ENCODE measurements at regions not wholly inside any gene's neighbourhood (a gene's known extent, or its start where the extent isn't known, plus 50 kb on each side); places are given as distances from the start of the nearest gene placed in this dataset.

GRCh38 chr14:89644641-89645040 lies 227.6 kb upstream of the FOXN3 start:
- no peak overlapping the region for H3K4me3 ChIP-seq (ENCODE audit: low read depth, low read length)
- DNase-seq (ENCODE audit: low read depth): no peak
- TF ChIP-seq POLR2A (IDR thresholded peaks at IDR 0.05; ENCODE audit: extremely low read depth, insufficient read length) (no peak), MYC (IDR thresholded peaks at IDR 0.05; ENCODE audit: low read depth, low read length) (no peak)
- TF ChIP-seq, protein P1, sequence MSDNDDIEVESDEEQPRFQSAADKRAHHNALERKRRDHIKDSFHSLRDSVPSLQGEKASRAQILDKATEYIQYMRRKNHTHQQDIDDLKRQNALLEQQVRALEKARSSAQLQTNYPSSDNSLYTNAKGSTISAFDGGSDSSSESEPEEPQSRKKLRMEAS (IDR thresholded peaks at IDR 0.05; ENCODE audit: low read depth, low read length): no peak
- TF ChIP-seq, protein P2, sequence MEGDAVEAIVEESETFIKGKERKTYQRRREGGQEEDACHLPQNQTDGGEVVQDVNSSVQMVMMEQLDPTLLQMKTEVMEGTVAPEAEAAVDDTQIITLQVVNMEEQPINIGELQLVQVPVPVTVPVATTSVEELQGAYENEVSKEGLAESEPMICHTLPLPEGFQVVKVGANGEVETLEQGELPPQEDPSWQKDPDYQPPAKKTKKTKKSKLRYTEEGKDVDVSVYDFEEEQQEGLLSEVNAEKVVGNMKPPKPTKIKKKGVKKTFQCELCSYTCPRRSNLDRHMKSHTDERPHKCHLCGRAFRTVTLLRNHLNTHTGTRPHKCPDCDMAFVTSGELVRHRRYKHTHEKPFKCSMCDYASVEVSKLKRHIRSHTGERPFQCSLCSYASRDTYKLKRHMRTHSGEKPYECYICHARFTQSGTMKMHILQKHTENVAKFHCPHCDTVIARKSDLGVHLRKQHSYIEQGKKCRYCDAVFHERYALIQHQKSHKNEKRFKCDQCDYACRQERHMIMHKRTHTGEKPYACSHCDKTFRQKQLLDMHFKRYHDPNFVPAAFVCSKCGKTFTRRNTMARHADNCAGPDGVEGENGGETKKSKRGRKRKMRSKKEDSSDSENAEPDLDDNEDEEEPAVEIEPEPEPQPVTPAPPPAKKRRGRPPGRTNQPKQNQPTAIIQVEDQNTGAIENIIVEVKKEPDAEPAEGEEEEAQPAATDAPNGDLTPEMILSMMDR (IDR thresholded peaks at IDR 0.05; ENCODE audit: low read depth, low read length): no peak

DNA sequence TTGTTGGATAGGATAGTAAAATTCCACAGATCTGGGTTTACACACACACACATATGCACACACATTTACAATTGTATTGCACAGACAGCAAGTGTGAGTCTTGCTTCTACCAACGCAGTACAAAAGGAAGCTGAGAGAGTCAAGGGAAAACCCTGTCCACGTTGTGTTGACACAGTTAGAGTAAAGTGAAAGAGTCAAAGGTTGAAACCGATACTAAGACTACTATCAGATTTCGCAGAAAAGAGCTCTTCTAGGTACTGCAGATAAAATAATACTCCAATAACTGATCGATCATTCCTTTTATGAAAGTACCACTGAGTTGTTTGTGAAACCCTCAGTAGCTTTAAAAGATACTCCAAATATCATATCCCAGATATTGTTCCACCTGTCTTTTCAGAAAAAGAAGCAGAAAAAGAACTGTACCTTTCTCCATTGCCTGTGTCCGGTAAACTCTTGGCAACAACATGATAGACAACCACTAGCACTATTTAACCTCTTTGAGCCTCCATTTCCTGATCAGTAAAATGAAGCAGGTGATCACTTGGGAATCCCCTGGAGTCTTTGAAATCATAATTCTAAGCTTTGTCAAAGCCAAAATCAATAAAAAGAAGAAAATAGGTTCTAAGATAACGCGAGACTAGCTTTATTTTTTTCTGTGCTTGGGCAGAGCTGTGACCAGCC lies 224.6 kb upstream of the FOXN3 start:
- TF ChIP-seq POLR2A (IDR thresholded peaks at IDR 0.05; ENCODE audit: extremely low read depth, insufficient read length) (no peak), MYC (IDR thresholded peaks at IDR 0.05; ENCODE audit: low read depth, low read length) (no peak)
- TF ChIP-seq, protein P1 (IDR thresholded peaks at IDR 0.05; ENCODE audit: low read depth, low read length): no peak
- TF ChIP-seq, protein P2 (IDR thresholded peaks at IDR 0.05; ENCODE audit: low read depth, low read length): no peak
- no peak for DNase-seq (ENCODE audit: low read depth)
- no peak overlapping the region for H3K4me3 ChIP-seq (ENCODE audit: low read depth, low read length)

DNA sequence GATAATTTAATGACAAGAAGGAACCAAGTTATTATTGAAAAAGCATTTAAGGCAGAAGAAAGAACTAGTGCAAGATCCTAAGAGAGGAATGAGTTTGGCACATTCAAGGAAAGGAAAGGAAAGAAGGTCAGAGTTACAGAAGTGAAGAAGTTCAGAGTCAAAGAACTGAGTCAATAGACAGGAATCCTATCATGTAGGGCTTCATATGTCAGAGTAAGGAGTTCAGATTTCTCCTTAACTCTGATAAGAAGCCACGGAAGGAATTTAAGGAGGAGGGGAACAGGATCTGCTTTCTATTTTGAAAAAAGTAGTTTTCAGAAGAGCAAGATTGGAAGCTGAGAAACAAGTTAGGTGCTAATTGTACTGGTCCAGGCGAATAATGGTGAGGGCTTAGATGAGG lies 223.1 kb upstream of the FOXN3 start:
- H3K4me3 ChIP-seq (ENCODE audit: low read depth, low read length): no peak overlapping the region
- DNase-seq (ENCODE audit: low read depth): no peak
- TF ChIP-seq POLR2A (IDR thresholded peaks at IDR 0.05; ENCODE audit: extremely low read depth, insufficient read length): no peak
- TF ChIP-seq, protein P2 (IDR thresholded peaks at IDR 0.05; ENCODE audit: low read depth, low read length): no peak
- TF ChIP-seq MYC (IDR thresholded peaks at IDR 0.05; ENCODE audit: low read depth, low read length): no peak
- TF ChIP-seq, protein P1 (IDR thresholded peaks at IDR 0.05; ENCODE audit: low read depth, low read length): no peak

DNA sequence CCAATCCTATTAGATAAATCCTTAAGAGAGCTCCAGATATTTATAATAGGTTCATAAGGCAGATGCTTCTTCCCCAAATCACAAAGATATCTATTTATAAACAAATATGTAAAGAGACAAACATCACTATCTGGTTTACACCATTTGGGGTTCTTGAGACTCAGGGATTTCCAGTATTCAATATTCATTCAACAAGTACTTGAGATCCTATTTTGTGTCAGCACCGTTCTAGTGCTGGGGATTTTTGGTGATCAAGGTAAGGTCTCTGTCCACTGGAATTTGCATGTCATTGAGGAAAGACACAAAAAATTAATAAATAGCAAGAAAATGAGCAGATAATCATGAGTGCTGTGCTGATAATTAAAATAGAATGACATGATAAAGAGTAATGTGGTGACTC lies 222.7 kb upstream of the FOXN3 start:
- no peak for TF ChIP-seq POLR2A (IDR thresholded peaks at IDR 0.05; ENCODE audit: extremely low read depth, insufficient read length)
- TF ChIP-seq, protein P2 (IDR thresholded peaks at IDR 0.05; ENCODE audit: low read depth, low read length): no peak
- TF ChIP-seq, protein P1 (IDR thresholded peaks at IDR 0.05; ENCODE audit: low read depth, low read length): no peak
- no peak for TF ChIP-seq MYC (IDR thresholded peaks at IDR 0.05; ENCODE audit: low read depth, low read length)
- H3K4me3 ChIP-seq (ENCODE audit: low read depth, low read length): no peak overlapping the region
- no peak for DNase-seq (ENCODE audit: low read depth)

DNA sequence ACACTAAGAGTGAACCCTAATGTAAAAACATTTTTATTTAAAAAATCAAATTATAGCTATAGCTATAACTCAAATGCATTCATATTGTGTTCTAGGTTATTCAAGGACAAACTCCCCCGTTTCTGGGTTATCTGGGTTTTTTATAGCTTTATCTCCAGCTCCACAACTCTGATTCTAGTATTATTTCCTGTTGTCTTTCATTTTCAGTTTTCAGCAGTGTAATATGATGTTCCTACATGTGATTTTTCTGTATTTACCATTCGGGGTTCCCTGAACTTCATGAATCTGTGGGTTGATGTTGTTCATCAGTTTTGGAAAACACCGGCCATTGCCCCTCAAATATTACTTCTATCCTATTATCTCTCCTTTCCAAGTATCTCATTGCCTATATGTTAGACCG lies 221.9 kb upstream of the FOXN3 start:
- no peak overlapping the region for H3K4me3 ChIP-seq (ENCODE audit: low read depth, low read length)
- DNase-seq (ENCODE audit: low read depth): no peak
- TF ChIP-seq MYC (IDR thresholded peaks at IDR 0.05; ENCODE audit: low read depth, low read length) (no peak), POLR2A (IDR thresholded peaks at IDR 0.05; ENCODE audit: extremely low read depth, insufficient read length) (no peak)
- TF ChIP-seq, protein P1 (IDR thresholded peaks at IDR 0.05; ENCODE audit: low read depth, low read length): no peak
- TF ChIP-seq, protein P2 (IDR thresholded peaks at IDR 0.05; ENCODE audit: low read depth, low read length): no peak

Data from NB4 (cell line).